ENCODE measurements at regions not wholly inside any gene's neighbourhood (a gene's known extent, or its start where the extent isn't known, plus 50 kb on each side); places are given as distances from the start of the nearest gene placed in this dataset.

GRCh38 chrX:118904664-118905063, 69.8 kb upstream of the LONRF3 start:
- Histone ChIP-seq H3K36me3 (ENCODE audit: control insufficient read depth, insufficient read depth, low read length) (no peaks in the 10 kb centered on the region), H3K4me3 (ENCODE audit: low read depth in 2 of 2, low read length in 2 of 2) (no peak overlapping the region), H3K9me3 (ENCODE audit: control insufficient read depth, insufficient read depth, low read depth, low read length) (no peaks in the 10 kb centered on the region), H3K27ac (ENCODE audit: low read length) (no peak overlapping the region), H3K27me3 (ENCODE audit: control insufficient read depth, insufficient read depth, low read length) (no peaks in the 10 kb centered on the region), H3K4me1 (ENCODE audit: control insufficient read depth, insufficient read depth, low read length) (no peaks in the 10 kb centered on the region)
- ChIA-PET POLR2A (no interaction called here), CTCF (interaction anchor here (0.6 kb wide), 1 partner anchor 987 kb away, joined by 3 read pairs; no protein-coding TSS in a partner anchor)
- intact Hi-C loops (cut with micrococcal nuclease; ENCODE audit: unreplicated experiment): no loop called here
- BruUV-seq (replicated peaks): no TSS peak
- in situ Hi-C loops (cut with HindIII; ENCODE audit: low pct_unique_long_range_greater_than_20kb, low sequenced_read_pairs): no loop called here
- ATAC-seq: no peak
- TF ChIP-seq CTCF (IDR thresholded peaks at IDR 0.05) (no peak), REST (IDR thresholded peaks at IDR 0.05; ENCODE audit: insufficient read depth in 1 of 2, low read depth in 2 of 2, low read length in 1 of 2) (no peak), TCF7L2 (IDR thresholded peaks at IDR 0.05; ENCODE audit: low read depth, low read length) (no peak), POLR2AphosphoS5 (IDR thresholded peaks at IDR 0.05; ENCODE audit: low read depth, low read length) (no peak)
- no peak for DNase-seq (ENCODE audit: low read depth, low spot score)

Data from Panc1 (cell line).